H9 (cell line): ENCODE measurements at regions not wholly inside any gene's neighbourhood (a gene's known extent, or its start where the extent isn't known, plus 50 kb on each side); places are given as distances from the start of the nearest gene placed in this dataset.

ENCODE experiments used
- DNase-seq: peaks from one replicate; pipeline ENCODE4 v3.0.0-alpha.2; 2017
- H2AFZ ChIP-seq: one replicate; pipeline ENCODE4 v1.6.1; 2013; ENCODE audit warnings: mild to moderate bottlenecking, low read length, control low read depth, moderate library complexity
- H2AK5ac ChIP-seq: 2 replicates; pipeline ENCODE4 v1.6.1; 2013; ENCODE audit warnings: low read length, control low read depth, mixed read lengths; ENCODE audit not compliant: insufficient read length
- H2BK120ac ChIP-seq: one replicate; pipeline ENCODE4 v1.6.1; 2013; ENCODE audit warnings: low read depth, mild to moderate bottlenecking, low read length, control low read depth, inconsistent platforms; ENCODE audit not compliant: poor library complexity, severe bottlenecking
- H2BK12ac ChIP-seq: 2 replicates; pipeline ENCODE4 v1.6.1; 2013; ENCODE audit warnings: low read length, control low read depth, mixed read lengths, low read depth; ENCODE audit not compliant: insufficient read length
- H2BK15ac ChIP-seq: 2 replicates; pipeline ENCODE4 v1.6.1; 2013; ENCODE audit warnings: low read depth, low read length, control low read depth
- H2BK20ac ChIP-seq: one replicate; pipeline ENCODE4 v1.6.1; 2013; ENCODE audit warnings: low read depth, mild to moderate bottlenecking, low read length, control low read depth, inconsistent platforms; ENCODE audit not compliant: poor library complexity, severe bottlenecking
- H2BK5ac ChIP-seq: 2 replicates; pipeline ENCODE4 v1.6.1; 2013; ENCODE audit warnings: low read length, control low read depth, mixed read lengths; ENCODE audit not compliant: insufficient read length
- H3K14ac ChIP-seq: 2 replicates; pipeline ENCODE4 v1.6.1; 2013; ENCODE audit warnings: low read length, control low read depth; ENCODE audit not compliant: insufficient read depth
- H3K18ac ChIP-seq: 2 replicates; pipeline ENCODE4 v1.6.1; 2013; ENCODE audit warnings: low read depth, mild to moderate bottlenecking, mixed read lengths, low read length, control low read depth; ENCODE audit not compliant: insufficient read length
- H3K23ac ChIP-seq: 2 replicates; pipeline ENCODE4 v1.6.1; 2013; ENCODE audit warnings: low read length, control low read depth, mixed read lengths, low read depth; ENCODE audit not compliant: insufficient read length
- H3K23me2 ChIP-seq: 2 replicates; pipeline ENCODE4 v1.6.1; 2013; ENCODE audit warnings: low read depth, mild to moderate bottlenecking, mixed read lengths, low read length, control low read depth; ENCODE audit not compliant: insufficient read length, poor library complexity, severe bottlenecking
- H3K27ac ChIP-seq: 2 replicates; pipeline ENCODE4 v1.5.1; 2013; ENCODE audit warnings: low read length, control low read depth, mixed read lengths, low read depth; ENCODE audit not compliant: insufficient read length
- H3K27me3 ChIP-seq: 2 replicates; pipeline ENCODE4 v1.6.1; 2013; ENCODE audit warnings: low read length, control low read depth, inconsistent platforms; ENCODE audit not compliant: insufficient read depth
- H3K4ac ChIP-seq: 2 replicates; pipeline ENCODE4 v1.6.1; 2013; ENCODE audit warnings: low read depth, mild to moderate bottlenecking, control low read depth, inconsistent platforms, low read length, moderate library complexity
- H3K4me1 ChIP-seq: 2 replicates; pipeline ENCODE4 v1.6.1; 2013; ENCODE audit warnings: low read length, control low read depth, inconsistent platforms; ENCODE audit not compliant: insufficient read depth
- H3K4me2 ChIP-seq: 2 replicates; pipeline ENCODE4 v1.6.1; 2013; ENCODE audit warnings: low read length, control low read depth, mixed read lengths; ENCODE audit not compliant: insufficient read length, insufficient read depth
- H3K56ac ChIP-seq: 2 replicates; pipeline ENCODE4 v1.6.1; 2013; ENCODE audit warnings: low read depth, mild to moderate bottlenecking, mixed read lengths, low read length, control low read depth; ENCODE audit not compliant: insufficient read length
- H3K79me1 ChIP-seq: 2 replicates; pipeline ENCODE4 v1.6.1; 2013; ENCODE audit warnings: low read depth, mild to moderate bottlenecking, moderate library complexity, low read length, control low read depth, inconsistent platforms; ENCODE audit not compliant: insufficient read depth, poor library complexity, severe bottlenecking
- H3K79me2 ChIP-seq: 2 replicates; pipeline ENCODE4 v1.6.1; 2013; ENCODE audit warnings: low read length, control low read depth, inconsistent platforms; ENCODE audit not compliant: insufficient read depth
- H3K9ac ChIP-seq: 2 replicates; pipeline ENCODE4 v1.6.1; 2013; ENCODE audit warnings: low read length, control low read depth, mixed read lengths; ENCODE audit not compliant: insufficient read length; ENCODE audit errors: extremely low read depth
- H3K9me3 ChIP-seq: one replicate; pipeline ENCODE4 v1.6.1; 2013; ENCODE audit warnings: low read depth, low read length, inconsistent platforms; ENCODE audit not compliant: control insufficient read depth
- H3T11ph ChIP-seq: one replicate; pipeline ENCODE4 v1.6.1; 2013; ENCODE audit warnings: mild to moderate bottlenecking, low read length, control low read depth, inconsistent platforms
- H4K20me1 ChIP-seq: one replicate; pipeline ENCODE4 v1.6.1; 2013; ENCODE audit not compliant: control insufficient read depth, insufficient read length, insufficient read depth
- H4K5ac ChIP-seq: 2 replicates; pipeline ENCODE4 v1.6.1; 2013; ENCODE audit warnings: low read depth, mild to moderate bottlenecking, mixed read lengths, low read length, control low read depth; ENCODE audit not compliant: insufficient read length
- H4K8ac ChIP-seq: replicated peaks from 2 replicates; pipeline ENCODE4 v1.6.1; 2013; ENCODE audit warnings: low read length, control low read depth, mixed read lengths, low read depth; ENCODE audit not compliant: insufficient read length
- H4K91ac ChIP-seq: 2 replicates; pipeline ENCODE4 v1.6.1; 2013; ENCODE audit warnings: low read depth, mild to moderate bottlenecking, moderate library complexity, mixed read lengths, low read length, control low read depth; ENCODE audit not compliant: insufficient read length
- H3K27ac Mint-ChIP-seq, 3 experiments: 2 replicates in 2 of 3; 3 replicates in 1 of 3; pipeline ENCODE4 v1.8.0; 2020 to 2021; ENCODE audit warnings: mixed read lengths in 3 of 3, mild to moderate bottlenecking in 1 of 3, moderate library complexity in 1 of 3
- H3K27me3 Mint-ChIP-seq: 2 replicates; pipeline ENCODE4 v1.8.0; 2021; ENCODE audit warnings: low read depth, mild to moderate bottlenecking, moderate library complexity, mixed read lengths
- H3K36me3 Mint-ChIP-seq, 3 experiments: 2 replicates in 2 of 3; 3 replicates in 1 of 3; pipeline ENCODE4 v1.8.0; 2020 to 2021; ENCODE audit warnings: low read depth in 3 of 3, mixed read lengths in 3 of 3; ENCODE audit not compliant: insufficient read depth in 1 of 3
- H3K4me1 Mint-ChIP-seq, 2 experiments: 2 replicates each; pipeline ENCODE4 v1.8.0; 2020; ENCODE audit warnings: mixed read lengths in 2 of 2
- H3K4me3 Mint-ChIP-seq, 2 experiments: 2 replicates in 1 of 2; 3 replicates in 1 of 2; pipeline ENCODE4 v1.8.0; 2020 to 2021; ENCODE audit warnings: mild to moderate bottlenecking in 2 of 2, mixed read lengths in 2 of 2, moderate library complexity in 1 of 2
- H3K9me3 Mint-ChIP-seq, 2 experiments: 2 replicates in 1 of 2; 3 replicates in 1 of 2; pipeline ENCODE4 v1.8.0; 2020; ENCODE audit warnings: mild to moderate bottlenecking in 2 of 2, mixed read lengths in 2 of 2, moderate library complexity in 1 of 2
- TF ChIP-seq, protein P1 (sequence below): fragments of 200-600 bp; sonication (generic); conservative IDR thresholded peaks from 3 replicates; pipeline ENCODE4 v1.8.0; 2021; ENCODE audit warnings: antibody characterized with exemption, mild to moderate bottlenecking

DNA sequence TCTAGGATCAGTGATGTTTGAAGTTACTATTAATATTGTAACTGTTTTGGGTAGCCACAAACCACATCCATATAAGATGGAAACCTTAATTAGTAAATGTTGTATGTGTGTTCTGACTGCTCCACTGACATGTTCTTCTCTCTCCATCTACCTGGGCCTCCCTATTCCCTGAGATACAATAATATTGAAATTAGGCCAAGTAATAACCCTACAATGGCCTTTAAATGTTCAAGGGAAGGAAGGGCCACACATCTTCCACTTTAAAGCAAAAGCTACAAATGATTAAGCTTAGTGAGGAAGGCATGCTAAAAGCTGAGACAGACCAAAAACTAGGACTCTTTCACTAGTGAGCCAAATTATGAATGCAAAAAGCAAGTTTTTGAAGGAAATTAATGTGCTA is 176.4 kb upstream of the ANK3 start:
- H4K8ac ChIP-seq: no peak overlapping the region
- H3K79me1 ChIP-seq: no peaks in the 10 kb centered on the region
- H3K9me3 Mint-ChIP-seq: peaks cover 13 to 32% of the 10 kb centered on the region in 2 experiments; a peak in 4 of 5 replicates
- TF ChIP-seq, protein P1, sequence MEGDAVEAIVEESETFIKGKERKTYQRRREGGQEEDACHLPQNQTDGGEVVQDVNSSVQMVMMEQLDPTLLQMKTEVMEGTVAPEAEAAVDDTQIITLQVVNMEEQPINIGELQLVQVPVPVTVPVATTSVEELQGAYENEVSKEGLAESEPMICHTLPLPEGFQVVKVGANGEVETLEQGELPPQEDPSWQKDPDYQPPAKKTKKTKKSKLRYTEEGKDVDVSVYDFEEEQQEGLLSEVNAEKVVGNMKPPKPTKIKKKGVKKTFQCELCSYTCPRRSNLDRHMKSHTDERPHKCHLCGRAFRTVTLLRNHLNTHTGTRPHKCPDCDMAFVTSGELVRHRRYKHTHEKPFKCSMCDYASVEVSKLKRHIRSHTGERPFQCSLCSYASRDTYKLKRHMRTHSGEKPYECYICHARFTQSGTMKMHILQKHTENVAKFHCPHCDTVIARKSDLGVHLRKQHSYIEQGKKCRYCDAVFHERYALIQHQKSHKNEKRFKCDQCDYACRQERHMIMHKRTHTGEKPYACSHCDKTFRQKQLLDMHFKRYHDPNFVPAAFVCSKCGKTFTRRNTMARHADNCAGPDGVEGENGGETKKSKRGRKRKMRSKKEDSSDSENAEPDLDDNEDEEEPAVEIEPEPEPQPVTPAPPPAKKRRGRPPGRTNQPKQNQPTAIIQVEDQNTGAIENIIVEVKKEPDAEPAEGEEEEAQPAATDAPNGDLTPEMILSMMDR: no peak
- H2BK20ac ChIP-seq: no peak overlapping the region
- no peaks in the 10 kb centered on the region for H4K20me1 ChIP-seq
- no peak overlapping the region for H2BK5ac ChIP-seq
- H3K27me3 ChIP-seq: no peaks in the 10 kb centered on the region
- H3K23ac ChIP-seq: no peak overlapping the region
- no peaks in the 10 kb centered on the region for H3K4me1 ChIP-seq
- H2BK120ac ChIP-seq: no peak overlapping the region
- H3K36me3 Mint-ChIP-seq: peaks cover 18 to 34% (median 19%) of the 10 kb centered on the region in 3 experiments
- H4K91ac ChIP-seq: no peak overlapping the region
- H3K4me2 ChIP-seq: no peak overlapping the region
- H2BK12ac ChIP-seq: no peak overlapping the region
- no peak overlapping the region for H2AK5ac ChIP-seq
- DNase-seq: no peak
- H3K27ac ChIP-seq: no peak overlapping the region
- no peaks in the 10 kb centered on the region for H3K4me1 Mint-ChIP-seq
- H3K27ac Mint-ChIP-seq: no peak overlapping the region
- no peak overlapping the region for H3K4ac ChIP-seq
- H3T11ph ChIP-seq: no peak overlapping the region
- H3K4me3 Mint-ChIP-seq: no peak overlapping the region
- no peaks in the 10 kb centered on the region for H3K27me3 Mint-ChIP-seq
- no peak overlapping the region for H2AFZ ChIP-seq
- peaks cover 12% of the 10 kb centered on the region for H3K9me3 ChIP-seq
- no peak overlapping the region for H3K9ac ChIP-seq
- H3K23me2 ChIP-seq: no peaks in the 10 kb centered on the region
- no peak overlapping the region for H3K14ac ChIP-seq
- no peaks in the 10 kb centered on the region for H3K79me2 ChIP-seq
- no peak overlapping the region for H4K5ac ChIP-seq
- no peak overlapping the region for H3K18ac ChIP-seq
- no peak overlapping the region for H2BK15ac ChIP-seq
- H3K56ac ChIP-seq: no peak overlapping the region
